GM21619 (cell line): ENCODE measurements at regions not wholly inside any gene's neighbourhood (a gene's known extent, or its start where the extent isn't known, plus 50 kb on each side); places are given as distances from the start of the nearest gene placed in this dataset.

ENCODE experiments used
- ATAC-seq: cut with Tn5 transposase; IDR thresholded peaks from one replicate; pipeline ENCODE4 v1.9.1; 2021; ENCODE audit not compliant: unreplicated experiment

DNA sequence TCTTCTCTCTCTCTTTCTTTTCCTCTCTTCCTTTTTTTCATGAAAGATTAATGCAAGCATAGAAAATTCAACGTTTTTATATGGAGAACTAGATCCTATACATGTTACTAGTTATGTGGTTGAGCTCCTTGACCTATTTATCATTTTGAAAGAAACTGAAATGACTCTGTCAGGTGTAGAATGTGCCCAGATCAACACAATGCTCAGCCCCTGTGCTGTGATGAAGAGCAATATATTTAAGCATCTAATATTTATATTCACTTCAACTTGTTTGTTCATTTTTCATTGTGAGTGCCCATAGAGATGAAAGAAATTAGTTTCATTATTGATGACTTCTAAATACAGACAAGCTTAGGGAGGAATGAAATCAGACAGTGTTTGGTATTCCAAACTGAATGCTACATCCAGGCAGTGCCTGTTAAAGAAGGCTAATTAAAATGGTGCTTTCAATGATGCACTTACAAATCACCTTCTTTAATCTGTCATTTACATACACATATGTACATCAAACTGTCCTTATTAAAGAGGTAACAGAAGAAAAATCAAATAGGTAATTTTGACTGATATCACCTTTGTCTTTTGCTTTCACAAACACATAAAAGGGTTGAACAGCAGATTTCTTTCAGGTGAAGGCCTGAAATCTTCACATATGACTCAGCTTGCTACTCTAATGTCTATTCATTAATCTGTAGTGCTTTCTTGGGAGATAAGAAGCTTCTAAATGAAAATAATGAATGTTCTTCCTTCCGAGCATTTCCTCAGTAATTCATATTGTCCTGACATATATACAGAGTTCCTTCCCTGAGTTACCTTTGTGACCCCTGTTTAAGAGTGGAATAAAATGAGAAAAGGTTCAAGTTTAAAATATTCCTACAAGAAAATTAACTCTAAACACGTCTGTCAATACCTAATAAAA, 915.9 kb downstream of the PDHA2 start:
- ATAC-seq: no peak

DNA sequence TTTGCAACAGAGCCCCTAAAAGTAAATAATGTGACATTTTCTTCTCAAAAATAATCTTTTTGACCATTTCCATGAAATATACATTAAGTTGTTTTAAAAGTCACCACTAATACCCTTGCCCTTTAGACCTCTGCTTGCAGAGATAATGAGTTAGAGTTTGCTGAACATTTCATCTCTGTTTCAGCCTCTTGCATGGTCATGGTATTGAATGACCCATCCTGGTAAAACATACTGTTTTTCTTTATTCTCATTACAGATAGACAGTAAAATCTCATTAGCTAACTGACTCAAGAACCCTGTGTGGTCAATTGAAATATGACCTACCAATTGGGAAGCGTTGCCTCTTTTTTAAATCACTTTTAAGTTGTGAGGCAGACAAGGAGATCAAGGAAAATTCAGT, 916.7 kb downstream of the PDHA2 start:
- no peak for ATAC-seq

DNA sequence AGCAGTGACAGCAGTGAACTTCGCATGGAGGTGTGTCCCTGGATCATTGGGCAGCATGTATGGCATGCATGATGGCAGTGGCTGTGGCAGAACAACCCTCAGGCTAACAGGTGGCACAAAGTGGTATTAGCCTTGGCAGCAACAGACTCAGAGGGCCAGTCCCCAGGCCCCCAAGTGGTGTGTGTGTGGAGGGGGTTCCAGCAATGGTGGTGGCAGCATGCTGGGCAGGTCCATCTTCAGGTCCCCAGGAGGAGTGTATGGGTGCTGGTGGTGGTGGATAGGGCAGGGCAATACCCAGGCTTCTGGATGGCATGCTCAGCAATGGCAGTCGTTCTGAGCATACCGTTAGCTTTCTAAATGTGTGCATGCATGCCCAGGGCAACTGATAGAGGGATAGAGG, 923.7 kb downstream of the PDHA2 start:
- ATAC-seq: no peak

DNA sequence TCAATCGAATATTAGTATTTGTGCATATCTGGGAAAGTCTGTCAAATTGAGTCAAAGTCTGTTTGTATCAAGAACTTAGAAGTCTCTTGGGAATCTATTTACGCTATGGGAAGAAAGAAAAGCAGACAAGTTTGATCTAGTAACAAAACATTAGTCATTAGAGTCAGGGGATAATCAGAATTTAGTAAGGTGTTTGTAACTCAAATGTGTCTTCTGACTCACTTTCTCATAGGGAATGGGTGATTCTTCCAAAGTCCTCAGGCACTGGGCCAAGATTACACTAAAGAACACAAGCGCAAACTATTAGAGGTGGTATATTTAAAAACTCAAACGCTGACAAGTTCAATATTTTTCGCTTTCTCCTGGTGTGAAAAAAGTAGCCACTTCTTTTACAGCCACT, 926.5 kb downstream of the PDHA2 start:
- no peak for ATAC-seq

DNA sequence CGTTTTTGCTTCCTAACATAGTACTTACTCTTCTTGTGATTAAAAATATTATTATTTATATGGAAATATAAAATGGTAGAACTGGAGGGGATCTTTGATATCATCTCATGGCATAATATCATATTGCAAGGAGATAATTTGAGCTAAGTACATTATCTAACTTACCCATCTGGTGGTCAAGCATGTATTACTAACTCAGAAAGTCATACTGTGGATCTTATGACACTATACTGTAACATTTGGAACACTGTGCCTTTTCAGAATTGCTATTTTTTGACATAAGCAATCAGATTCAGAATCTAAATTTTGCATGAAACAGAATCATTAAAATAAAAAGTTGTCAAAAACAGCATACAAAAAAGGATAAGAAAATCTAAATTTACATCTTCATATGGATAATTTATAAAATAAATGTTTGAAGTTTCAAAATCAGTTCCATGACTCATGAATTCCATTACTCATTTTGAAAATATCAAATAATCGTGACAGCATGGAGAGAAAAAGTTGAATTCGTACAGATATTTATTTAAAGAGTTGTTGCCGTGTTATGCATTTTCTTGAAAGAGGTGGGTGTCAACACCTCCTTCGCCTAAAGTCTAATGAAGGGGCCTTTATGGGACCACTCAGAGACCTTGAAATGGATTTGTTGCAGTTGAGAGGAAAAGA, 928.1 kb downstream of the PDHA2 start:
- no peak for ATAC-seq

DNA sequence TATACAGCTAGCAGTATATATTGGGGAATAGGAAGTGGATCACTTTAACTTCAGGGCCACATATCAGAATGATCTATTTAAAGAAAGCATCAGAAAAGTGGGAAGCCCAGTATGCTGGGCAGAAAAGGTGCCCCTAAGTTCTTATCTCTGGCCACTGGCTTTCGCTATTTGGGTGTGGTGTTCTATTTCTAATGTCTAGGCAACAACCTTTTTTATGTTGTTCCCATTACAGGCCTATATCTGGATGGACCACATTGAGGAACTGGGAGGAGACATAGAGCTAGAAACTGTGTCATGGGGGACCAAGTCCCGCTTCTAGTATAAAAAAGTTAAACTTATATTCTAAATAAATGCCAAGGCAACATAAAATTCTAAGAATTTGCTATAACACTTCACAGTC, 935.6 kb downstream of the PDHA2 start:
- no peak for ATAC-seq

DNA sequence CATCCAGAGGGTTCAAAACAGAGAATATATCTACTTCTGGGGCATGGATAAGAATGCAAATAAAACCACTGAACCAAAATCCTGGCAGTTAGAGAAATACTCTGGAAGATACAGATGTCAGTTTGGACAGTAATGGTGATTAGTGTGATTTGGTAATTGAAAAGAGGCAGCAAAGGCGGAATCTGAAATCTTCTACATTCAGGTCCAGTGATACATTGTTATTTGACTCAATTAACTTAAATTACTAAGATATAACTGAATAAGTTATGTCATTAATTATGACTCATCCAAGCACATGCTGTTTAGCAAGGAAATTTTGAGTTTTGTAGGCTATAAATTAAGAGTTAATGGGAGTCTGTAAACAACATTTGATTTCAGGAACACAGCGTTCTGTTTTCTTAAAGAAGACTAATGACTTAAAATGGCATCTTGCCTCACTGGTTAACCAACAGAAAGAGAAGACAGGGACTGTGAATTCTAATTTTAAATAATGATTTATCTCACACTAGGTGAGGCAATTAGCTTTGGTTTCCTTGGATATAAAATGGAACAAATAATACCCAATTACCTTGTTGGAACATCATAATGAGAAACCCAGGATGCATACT, 937.1 kb downstream of the PDHA2 start:
- ATAC-seq: no peak

DNA sequence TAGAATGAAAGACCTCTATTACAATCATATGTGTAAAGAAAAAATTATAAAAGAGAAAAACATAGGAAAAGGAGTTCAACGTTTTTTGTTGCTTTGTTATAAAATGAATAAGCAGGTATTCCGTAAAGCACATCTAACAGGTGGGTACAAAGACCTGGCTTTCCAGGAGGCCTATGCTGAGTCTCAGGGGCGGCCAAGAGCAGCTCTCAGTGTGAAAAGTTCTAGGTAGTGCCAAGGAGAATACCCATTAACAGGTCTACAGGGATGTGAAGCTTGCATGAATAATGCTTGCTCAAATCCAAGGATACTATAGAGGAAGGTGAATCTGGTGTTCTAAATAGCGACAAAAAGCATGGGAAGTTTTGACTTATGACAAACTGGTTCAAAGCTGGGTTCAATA, 944.4 kb downstream of the PDHA2 start:
- no peak for ATAC-seq

DNA sequence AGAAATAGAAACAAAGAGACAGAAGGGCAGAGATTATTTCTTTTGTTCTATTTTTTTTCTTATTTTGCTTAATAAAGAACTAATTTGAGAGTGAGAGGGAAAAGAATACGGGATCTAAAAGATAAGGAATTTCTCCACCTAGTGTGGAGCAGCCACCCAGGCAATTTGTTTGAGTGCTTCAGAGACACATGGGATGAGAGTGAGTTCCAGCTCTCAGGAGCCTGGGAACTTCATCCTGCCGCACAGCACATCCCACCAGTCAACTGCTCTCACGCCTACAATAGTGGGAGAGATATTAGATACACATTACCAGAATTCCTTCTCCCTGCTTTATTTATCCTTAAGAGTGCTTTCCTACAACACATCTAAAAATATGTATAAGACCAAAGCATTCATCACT, 946.4 kb downstream of the PDHA2 start:
- ATAC-seq: no peak

DNA sequence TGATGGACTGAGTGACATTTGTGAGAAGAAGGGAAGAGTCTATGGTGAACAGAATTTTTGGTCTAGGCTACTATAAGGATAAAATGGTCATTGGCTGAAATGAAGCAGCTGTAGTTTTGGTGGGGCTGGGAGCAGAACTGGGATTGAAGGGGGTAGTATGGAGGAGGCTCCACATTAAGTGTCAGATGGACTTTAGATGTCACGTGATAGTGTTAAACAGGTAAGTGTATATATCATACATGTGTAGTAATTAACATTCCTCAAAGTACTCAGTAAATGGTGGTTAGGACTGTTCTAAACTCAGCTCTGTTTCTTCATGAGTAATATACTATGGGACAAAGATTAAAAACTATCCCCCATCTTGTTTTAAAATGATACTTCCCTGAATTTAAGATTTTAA, 947.9 kb downstream of the PDHA2 start:
- ATAC-seq: no peak

DNA sequence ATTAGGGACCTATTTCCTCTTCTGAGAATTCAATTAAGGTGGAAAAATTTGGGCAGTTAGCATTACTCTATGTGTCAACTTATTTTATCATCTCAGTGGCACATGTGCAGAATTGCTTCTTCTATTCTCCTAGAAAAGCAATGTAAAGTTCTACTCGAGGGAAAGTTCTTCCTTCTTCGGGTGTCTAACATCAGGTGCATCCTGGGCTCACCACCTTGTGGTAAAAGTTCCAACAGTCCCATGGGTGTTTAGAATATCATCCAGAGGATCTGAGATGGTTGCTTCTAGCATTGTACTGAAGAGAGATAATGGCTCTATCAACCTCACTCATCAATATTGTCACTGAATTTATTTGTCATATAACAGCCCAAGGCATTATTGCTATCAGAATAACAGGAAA, 969.7 kb downstream of the PDHA2 start:
- no peak for ATAC-seq

DNA sequence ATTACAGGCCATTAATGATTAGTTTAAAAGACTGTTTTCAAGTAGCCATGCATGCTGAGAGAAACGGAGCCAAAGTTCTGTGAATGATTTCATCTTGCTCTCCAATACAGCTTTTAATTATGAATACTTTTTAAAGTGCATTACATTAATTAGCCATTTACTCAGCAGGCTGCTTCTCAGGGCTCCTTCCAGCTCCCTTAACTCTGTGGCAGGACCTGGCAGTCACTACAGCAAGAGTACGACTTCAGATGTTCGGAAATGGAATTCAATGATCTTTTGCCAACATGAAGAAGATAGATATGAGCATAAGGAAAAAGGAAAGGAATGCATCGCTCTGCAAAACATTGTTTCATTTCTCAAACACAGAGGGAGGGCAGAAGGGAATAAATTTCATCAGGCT, 987.2 kb downstream of the PDHA2 start:
- ATAC-seq: no peak

DNA sequence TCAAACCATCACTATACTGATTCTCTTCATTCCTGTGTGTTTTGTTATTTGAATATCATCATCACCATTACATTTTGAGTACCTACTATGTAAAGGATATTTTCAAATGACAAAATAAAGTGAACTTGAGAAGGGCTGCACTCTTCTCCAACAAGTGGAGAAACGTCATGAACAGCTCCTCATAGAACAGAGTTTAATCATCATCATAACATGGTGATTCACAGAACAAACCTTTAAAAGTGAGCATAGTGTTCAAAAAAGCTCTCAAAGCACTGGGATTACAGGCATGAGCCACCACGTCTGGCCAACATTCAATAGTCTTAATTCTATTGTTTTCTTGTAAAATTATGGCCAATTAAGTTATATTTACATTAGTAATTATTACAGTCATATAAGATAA, 993.9 kb downstream of the PDHA2 start:
- no peak for ATAC-seq

DNA sequence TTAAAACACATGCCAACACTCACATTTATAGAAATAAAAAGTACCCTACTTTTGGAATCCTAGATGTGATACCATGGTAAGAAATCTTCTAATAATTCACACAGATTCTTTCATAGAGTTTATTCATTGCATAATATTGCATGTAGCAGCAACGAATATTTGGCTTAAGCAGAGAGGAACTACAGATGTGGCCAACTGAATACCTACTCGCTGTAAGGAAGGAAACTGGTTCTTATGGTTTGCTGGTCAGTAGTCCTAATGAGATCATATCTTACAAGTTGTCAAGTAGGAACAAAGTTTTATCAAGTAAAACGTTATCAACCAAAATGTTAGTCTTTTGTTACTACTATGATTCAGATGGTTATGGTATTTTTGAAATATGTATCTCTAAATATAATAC, 996.1 kb downstream of the PDHA2 start:
- no peak for ATAC-seq

DNA sequence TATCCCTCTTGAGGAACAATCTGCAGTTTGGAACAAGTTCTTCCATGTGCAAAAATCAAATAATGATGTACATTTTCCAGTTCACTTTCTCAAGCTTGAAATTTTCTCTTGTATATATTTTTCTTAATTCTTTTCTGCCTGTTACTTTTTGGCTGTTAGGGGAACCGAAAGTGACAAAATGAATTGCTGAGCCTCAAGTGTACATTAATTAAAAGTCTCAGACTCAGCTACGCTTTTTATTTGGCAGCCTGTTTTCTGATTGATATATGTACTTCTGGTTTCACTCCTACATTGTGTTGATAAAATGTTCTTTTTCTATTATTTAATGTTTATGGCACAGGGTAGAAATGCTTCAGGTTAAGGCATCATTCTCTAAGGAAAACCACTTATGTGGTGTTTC, 999.5 kb downstream of the PDHA2 start:
- ATAC-seq: no peak

DNA sequence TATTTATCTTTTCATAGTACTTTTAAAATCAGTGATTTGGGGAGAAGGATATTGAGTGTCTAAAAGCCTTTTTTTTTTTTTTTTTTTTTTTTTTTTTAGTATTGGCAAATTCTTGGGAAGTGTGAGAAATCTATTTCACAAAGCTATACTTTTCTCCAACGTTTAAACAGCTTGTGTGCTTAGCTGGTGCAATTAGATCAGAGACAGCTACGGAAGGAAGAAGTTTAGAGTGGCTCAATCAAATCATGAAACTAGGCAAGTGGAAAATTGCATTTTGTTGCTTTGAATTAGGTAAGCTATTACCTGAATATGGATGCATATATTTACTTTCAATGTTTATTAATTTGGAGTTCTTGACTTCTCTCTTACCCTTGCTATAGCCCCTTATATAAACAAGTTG, 1001.9 kb downstream of the PDHA2 start:
- no peak for ATAC-seq

DNA sequence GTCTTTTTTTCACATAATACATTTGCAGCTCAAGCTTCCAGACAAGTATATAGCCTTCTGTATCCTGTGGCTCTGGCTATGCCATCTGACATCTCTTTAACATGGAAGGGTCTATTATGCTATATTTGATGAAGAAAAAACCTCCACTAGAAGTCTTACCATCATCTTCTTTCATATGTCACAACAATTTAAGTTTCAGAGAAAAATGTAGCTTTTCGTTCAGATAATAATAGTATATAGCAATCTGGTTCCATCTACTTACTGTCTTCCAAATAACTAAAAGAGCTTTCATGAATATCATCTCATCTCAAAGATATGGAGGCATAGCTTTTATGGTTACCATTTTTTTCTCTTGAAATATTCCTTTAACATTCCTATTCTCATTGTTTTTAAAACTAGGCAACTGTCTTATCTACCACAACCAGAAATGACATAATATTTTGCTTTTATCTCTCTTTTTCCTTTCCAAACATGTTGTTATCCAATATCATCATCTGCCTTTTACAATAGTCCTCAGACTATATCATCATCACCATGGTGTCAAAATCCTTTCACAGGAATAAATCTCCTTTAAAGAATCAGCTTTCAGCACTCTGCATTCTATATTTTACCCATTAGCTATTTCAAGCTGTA, 1005.1 kb downstream of the PDHA2 start:
- ATAC-seq: no peak

DNA sequence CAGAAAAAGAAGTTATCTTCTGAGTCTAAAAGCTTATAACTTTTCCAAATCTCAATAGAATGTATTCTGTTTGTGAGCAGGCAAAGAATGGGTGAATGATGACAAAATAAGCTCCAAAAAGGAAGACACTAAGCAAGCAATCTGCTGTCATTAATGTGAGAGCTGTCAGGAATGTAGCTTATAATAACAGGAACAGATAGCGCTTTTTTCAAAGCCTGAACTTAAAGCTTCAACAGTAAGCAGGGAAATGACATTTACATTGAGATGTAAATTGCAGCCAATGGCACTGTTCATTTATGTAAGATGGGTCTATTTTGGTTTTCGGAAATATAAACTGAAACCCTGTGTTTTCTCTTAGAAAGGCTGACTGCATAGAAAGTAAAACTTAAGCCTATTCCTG, 1005.9 kb downstream of the PDHA2 start:
- no peak for ATAC-seq

DNA sequence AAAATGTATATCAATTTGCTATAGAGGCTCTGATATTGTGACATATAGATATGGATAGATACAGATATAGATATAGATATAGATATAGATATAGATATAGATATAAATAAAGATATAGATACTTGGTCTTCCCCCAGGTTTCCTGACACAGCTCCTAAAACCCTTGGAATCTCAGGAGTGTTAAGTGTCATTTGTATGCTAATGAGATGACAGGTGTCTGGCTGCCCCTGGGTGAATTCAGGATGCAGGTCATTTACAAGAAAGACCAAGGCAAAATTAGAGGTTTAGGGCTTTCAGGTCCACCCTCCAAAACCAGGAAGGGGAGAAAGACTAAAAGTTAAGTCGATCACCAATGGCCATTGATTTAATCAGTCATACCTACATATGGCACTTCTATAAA, 1034.8 kb downstream of the PDHA2 start:
- ATAC-seq: no peak

DNA sequence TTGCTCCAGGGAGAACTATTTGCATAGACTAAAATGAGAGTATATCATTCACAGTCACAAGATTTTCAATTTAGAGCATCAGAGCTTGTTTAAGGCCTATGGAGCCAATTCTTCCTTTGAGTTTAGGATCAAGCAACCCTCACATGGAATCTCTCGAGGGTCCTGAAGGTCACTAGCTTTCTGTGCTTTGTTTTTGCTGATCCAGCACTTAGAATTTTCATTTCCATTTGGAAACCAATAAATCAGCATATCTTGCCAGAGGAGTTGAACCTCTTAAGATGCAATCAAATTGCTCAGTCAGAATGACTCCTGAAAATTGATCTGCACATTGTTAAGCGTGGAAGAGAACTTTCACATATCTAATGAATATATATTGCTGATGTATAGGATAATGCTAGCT, 1039.6 kb downstream of the PDHA2 start:
- no peak for ATAC-seq

DNA sequence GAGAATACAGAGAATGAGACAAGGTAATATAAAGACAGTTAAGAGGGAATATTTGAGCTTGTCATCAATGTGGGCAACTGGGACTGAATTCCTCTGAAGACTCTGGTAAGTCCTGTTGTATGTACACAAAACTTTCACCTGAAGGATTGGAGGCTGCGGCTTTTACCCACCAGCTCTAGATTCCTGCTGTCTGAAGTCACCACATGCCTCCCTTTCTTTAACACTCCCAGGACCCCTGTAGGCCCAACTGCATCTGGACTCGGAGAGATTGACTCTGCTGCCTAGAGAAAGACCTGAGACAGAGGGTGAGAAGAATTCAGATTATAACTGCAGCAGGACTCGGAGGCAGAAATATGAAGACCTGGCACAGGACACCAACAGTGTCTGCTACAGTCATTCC, 1048.0 kb downstream of the PDHA2 start:
- ATAC-seq: no peak

DNA sequence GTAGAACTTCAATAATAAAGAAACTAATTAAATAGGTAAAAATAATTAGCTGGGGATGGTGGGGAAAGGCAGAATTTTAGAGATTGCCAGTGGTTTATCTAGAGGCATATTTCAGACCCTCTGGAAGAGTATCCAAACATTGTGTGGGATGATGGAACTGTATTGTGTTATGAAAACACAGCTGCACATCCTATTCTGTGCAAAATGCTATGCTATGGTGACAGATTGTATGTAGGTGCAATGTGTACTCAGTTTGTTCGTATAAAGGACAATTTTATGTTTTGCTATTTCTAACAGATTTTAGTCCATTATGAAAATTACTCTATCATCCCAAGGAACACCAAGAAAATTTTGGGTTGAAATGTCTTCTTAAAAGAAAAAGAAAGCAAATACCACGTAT, 1054.7 kb downstream of the PDHA2 start:
- ATAC-seq: no peak
